C4-2B (cell line): ENCODE measurements at regions not wholly inside any gene's neighbourhood (a gene's known extent, or its start where the extent isn't known, plus 50 kb on each side); places are given as distances from the start of the nearest gene placed in this dataset.
"Not testable (repeated sequence)": the region's sequence is repeated elsewhere in the genome, so short reads cannot be mapped to it uniquely, and the experiment has no call there.

ENCODE experiments used
- H3K27ac ChIP-seq: fragments of 450-650 bp; 2 replicates; pipeline ENCODE4 v1.5.1; 2017
- ZFX ChIP-seq: fragments of 450-650 bp; IDR thresholded peaks from 2 replicates; pipeline ENCODE4 v1.6.1; 2017
- TF ChIP-seq, protein P1 (sequence below): fragments of 450-650 bp; conservative IDR thresholded peaks from 2 replicates; pipeline ENCODE4 v1.5.1; 2017; ENCODE audit warnings: mild to moderate bottlenecking

DNA sequence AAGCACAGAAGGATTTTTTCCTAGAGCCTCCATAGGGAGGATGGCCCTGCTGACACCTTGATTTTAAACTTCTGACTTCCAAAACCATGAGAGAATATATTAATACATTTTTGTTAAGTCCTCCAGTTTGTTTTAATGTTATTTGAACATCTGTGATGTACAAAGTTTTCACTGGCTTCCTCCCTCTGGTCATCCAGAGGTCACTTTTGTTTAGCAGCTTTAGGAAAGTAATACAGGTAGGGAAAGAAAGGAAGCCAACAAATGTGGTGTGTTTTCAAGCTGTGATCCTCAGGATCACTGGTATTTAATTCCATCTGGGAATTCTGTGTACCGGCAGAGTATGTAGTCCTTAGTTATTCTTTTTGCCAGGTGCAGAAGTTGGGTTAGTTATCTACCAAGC, 488.8 kb upstream of the ATXN8OS start:
- TF ChIP-seq ZFX: no peak
- TF ChIP-seq, protein P1, sequence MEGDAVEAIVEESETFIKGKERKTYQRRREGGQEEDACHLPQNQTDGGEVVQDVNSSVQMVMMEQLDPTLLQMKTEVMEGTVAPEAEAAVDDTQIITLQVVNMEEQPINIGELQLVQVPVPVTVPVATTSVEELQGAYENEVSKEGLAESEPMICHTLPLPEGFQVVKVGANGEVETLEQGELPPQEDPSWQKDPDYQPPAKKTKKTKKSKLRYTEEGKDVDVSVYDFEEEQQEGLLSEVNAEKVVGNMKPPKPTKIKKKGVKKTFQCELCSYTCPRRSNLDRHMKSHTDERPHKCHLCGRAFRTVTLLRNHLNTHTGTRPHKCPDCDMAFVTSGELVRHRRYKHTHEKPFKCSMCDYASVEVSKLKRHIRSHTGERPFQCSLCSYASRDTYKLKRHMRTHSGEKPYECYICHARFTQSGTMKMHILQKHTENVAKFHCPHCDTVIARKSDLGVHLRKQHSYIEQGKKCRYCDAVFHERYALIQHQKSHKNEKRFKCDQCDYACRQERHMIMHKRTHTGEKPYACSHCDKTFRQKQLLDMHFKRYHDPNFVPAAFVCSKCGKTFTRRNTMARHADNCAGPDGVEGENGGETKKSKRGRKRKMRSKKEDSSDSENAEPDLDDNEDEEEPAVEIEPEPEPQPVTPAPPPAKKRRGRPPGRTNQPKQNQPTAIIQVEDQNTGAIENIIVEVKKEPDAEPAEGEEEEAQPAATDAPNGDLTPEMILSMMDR: no peak
- H3K27ac ChIP-seq: no peak overlapping the region

DNA sequence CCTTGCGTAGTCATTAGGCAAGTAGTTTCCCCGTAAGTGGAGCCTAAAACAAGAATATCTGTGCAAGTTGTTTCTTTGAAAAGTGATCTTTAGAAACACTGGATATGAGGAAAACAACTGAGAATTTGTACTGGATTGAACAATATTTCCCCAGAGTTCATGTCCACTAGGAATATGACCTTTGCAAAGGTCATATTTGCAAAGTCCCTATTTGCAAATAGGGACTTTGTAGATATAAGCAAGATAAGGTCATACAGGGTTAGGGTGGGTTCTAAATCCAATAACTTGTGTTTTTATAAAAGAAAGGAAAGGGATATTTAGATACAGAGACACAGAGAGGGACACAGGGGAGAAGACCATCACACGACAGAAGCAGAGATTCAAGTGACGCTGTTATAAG, 489.2 kb upstream of the ATXN8OS start:
- TF ChIP-seq, protein P1: no peak
- no peak for TF ChIP-seq ZFX
- no peak overlapping the region for H3K27ac ChIP-seq

DNA sequence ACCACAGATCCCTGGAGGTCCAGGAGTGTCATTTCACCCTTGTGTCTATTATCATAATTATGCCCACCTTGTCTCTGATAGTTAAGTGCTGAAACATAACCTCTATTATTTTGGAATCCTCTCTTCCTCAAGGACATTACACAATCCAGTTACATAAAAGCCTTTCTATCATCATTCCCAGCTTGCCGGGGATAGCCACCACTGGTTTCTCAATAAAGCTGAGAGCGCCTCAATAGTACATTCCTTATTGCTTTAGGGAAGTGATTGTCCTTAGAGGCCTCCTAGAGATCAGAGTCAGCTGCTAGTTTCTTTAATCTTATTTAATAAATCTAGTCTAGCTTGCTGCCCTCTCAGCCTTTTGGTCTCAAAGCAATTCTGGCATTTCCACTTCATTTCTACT, 490.0 kb upstream of the ATXN8OS start:
- H3K27ac ChIP-seq: no peak overlapping the region
- TF ChIP-seq, protein P1: no peak
- no peak for TF ChIP-seq ZFX

DNA sequence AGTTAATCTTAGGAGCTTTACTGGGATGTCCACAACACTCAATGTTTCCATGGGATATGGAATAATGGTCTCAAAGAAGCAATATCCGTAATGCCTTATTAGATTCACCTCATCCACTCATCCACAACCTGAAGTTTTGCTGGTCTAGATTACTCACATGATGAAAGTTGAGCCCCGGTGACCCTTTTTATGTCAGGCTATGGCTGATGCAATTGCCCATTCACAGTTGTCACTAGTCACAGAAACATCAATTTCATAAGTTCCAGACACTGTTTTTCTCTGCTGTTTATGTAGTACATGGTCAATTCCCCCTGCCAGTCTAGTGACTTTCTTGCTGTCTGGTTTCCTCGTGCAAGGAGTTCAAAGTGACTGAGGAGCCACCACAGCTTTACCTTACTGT, 491.2 kb upstream of the ATXN8OS start:
- no peak overlapping the region for H3K27ac ChIP-seq
- TF ChIP-seq, protein P1: no peak
- no peak for TF ChIP-seq ZFX

DNA sequence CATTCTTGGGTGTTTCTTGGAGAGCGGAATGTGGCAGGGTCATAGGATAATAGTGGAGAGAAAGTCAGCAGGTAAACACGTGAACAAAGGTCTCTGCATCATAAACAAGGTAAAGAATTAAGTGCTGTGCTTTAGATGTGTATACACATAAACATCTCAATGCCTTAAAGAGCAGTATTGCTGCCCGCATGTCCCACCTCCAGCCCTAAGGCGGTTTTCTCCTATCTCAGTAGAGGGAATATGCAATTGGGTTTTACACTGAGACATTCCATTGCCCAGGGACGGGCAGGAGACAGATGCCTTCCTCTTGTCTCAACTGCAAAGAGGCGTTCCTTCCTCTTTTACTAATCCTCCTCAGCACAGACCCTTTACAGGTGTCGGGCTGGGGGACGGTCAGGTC, 492.6 kb upstream of the ATXN8OS start:
- not testable (repeated sequence) for H3K27ac ChIP-seq

DNA sequence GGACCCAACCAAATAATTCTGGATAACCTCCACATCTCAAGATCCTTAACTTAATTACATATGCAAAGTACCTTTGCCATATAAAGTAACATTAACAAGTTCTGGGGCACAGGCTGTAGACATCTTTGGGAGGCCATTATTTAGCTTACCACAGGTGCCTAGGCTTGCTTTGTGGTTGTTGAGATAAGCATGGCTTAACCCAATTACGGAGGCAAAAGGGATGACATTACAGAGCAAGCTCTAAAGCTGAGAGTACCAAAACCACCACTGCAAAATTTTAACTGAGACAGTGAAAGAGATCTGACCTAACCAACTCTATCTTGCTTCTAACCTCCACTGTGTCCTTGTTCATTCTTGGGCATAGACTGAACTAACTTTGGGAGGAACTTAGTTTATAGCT, 502.9 kb upstream of the ATXN8OS start:
- H3K27ac ChIP-seq: no peak overlapping the region
- TF ChIP-seq, protein P1: no peak
- no peak for TF ChIP-seq ZFX

DNA sequence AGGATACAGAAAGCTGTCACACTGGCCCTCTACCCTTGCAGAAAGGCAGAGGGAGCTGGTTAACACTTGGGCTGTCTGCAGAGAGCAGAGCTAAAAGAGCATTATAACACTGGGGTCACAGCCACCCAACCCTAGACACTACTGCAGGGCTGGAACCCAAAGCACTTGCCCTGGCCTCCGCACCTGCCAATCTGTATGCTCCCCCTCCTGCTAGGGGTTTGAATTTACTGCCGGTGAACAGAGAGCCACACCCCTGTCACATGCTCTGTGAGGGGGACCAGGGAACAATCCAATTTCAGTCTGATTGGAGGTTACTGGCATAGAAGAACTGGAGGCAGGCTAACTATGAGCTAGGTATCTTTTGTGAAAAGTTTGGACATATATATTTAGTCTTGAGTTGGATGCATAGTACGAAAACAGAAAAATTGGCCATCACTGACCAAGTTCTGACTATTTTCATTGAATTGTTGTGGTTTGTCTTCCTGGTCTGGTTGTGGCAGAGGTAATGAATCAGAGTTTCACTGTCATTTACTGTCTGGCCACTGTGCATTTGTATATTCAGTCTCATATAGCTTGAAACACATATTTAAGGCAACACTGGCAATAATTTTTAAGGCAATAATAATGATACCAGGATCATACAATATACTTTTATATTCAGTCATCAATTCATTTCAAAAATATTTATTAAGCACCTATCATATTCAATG, 504.3 kb upstream of the ATXN8OS start:
- TF ChIP-seq ZFX: no peak
- TF ChIP-seq, protein P1: no peak
- no peak overlapping the region for H3K27ac ChIP-seq

DNA sequence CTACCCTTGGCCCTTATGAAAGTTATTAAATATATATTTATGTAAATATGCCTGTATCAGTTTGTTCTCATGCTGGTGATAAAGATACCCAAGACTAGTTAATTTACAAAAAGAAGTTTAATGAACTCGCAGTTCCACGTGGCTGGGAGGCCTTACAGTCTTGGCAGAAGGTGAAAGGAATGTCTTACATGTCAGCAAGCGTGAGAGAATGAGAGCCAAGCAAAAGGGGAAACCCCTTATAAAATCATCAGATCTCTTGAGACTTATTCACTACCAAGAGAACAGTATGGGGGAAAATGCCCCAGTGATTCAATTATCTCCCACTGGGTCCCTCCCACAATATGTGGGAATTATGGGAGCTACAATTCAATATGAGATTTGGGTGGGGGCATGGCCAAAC, 506.0 kb upstream of the ATXN8OS start:
- no peak overlapping the region for H3K27ac ChIP-seq
- TF ChIP-seq, protein P1: no peak
- no peak for TF ChIP-seq ZFX
